Activated B cell treated with CpG ODN at 0.5 μM for 24 hours (primary cell): ENCODE measurements at regions not wholly inside any gene's neighbourhood (a gene's known extent, or its start where the extent isn't known, plus 50 kb on each side); places are given as distances from the start of the nearest gene placed in this dataset.

ENCODE experiments used
- ATAC-seq: fragments of 200-7000 bp; cut with Tn5 transposase; one replicate; pipeline ENCODE4 v1.10.0; 2021; ENCODE audit warnings: low read depth, mild to moderate bottlenecking, moderate library complexity
- CTCF ChIA-PET: fragments of 350-600 bp; sonication (Branson Sonifier 250); formaldehyde crosslinking; loops from one replicate; lab custom pipeline; 2021; ENCODE audit warnings: antibody characterized with exemption; lab: Charles Lee
- POLR2A ChIA-PET: fragments of 350-600 bp; sonication (Branson Sonifier 250); formaldehyde crosslinking; loops from one replicate; lab custom pipeline; 2021; ENCODE audit warnings: antibody characterized with exemption; lab: Charles Lee
- DNase-seq: peaks from one replicate; pipeline ENCODE4 v3.0.0; 2022
- H3K27ac Mint-ChIP-seq: one replicate; pipeline ENCODE4 v1.8.0; 2020; ENCODE audit warnings: mixed read lengths
- H3K27me3 Mint-ChIP-seq: one replicate; pipeline ENCODE4 v1.8.0; 2021; ENCODE audit warnings: mixed read lengths
- H3K36me3 Mint-ChIP-seq: one replicate; pipeline ENCODE4 v1.8.0; 2021; ENCODE audit warnings: low read depth, mixed read lengths
- H3K4me1 Mint-ChIP-seq: one replicate; pipeline ENCODE4 v1.8.0; 2021; ENCODE audit warnings: mixed read lengths
- H3K4me3 Mint-ChIP-seq: one replicate; pipeline ENCODE4 v1.8.0; 2020; ENCODE audit warnings: mild to moderate bottlenecking, mixed read lengths
- H3K9me3 Mint-ChIP-seq: one replicate; pipeline ENCODE4 v1.8.0; 2020; ENCODE audit warnings: mixed read lengths
- intact Hi-C: fragments of 100-400 bp; cut with micrococcal nuclease; formaldehyde crosslinking; loops from one replicate; pipeline ENCODE4 v1.15.1; 2024
- TF ChIP-seq, protein P1 (sequence below): fragments of 200-600 bp; IDR thresholded peaks from one replicate; pipeline ENCODE4 v1.8.0; 2022; ENCODE audit warnings: antibody characterized with exemption, mild to moderate bottlenecking

DNA sequence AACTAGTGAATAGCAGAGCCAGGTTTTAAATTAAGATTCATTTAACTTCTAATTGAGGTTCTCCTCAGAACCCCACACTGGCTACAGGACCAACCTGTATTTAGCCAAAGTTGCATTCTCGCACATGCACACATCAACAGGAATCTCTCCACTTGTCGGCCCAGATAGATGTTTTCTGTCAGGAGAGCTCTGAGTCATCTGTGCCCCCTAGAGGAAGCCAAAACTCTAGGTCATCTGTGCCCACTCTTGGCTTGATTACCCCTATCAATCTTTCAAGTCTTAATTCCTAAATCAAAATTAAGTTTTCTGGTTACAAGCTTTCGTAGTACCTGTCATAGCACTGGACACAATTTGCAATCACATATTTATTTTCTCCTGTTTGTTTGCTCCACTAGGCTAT, 104.9 kb upstream of the EOMES start:
- Mint-ChIP-seq H3K27me3 (no peaks in the 10 kb centered on the region), H3K27ac (no peak overlapping the region), H3K4me3 (no peak overlapping the region), H3K4me1 (no peaks in the 10 kb centered on the region), H3K9me3 (no peaks in the 10 kb centered on the region), H3K36me3 (no peaks in the 10 kb centered on the region)
- ChIA-PET CTCF (no interaction called here), POLR2A (no interaction called here)
- ATAC-seq (no peak), DNase-seq (no peak)
- intact Hi-C loops = no loop called here
- TF ChIP-seq, protein P1, sequence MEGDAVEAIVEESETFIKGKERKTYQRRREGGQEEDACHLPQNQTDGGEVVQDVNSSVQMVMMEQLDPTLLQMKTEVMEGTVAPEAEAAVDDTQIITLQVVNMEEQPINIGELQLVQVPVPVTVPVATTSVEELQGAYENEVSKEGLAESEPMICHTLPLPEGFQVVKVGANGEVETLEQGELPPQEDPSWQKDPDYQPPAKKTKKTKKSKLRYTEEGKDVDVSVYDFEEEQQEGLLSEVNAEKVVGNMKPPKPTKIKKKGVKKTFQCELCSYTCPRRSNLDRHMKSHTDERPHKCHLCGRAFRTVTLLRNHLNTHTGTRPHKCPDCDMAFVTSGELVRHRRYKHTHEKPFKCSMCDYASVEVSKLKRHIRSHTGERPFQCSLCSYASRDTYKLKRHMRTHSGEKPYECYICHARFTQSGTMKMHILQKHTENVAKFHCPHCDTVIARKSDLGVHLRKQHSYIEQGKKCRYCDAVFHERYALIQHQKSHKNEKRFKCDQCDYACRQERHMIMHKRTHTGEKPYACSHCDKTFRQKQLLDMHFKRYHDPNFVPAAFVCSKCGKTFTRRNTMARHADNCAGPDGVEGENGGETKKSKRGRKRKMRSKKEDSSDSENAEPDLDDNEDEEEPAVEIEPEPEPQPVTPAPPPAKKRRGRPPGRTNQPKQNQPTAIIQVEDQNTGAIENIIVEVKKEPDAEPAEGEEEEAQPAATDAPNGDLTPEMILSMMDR = no peak

DNA sequence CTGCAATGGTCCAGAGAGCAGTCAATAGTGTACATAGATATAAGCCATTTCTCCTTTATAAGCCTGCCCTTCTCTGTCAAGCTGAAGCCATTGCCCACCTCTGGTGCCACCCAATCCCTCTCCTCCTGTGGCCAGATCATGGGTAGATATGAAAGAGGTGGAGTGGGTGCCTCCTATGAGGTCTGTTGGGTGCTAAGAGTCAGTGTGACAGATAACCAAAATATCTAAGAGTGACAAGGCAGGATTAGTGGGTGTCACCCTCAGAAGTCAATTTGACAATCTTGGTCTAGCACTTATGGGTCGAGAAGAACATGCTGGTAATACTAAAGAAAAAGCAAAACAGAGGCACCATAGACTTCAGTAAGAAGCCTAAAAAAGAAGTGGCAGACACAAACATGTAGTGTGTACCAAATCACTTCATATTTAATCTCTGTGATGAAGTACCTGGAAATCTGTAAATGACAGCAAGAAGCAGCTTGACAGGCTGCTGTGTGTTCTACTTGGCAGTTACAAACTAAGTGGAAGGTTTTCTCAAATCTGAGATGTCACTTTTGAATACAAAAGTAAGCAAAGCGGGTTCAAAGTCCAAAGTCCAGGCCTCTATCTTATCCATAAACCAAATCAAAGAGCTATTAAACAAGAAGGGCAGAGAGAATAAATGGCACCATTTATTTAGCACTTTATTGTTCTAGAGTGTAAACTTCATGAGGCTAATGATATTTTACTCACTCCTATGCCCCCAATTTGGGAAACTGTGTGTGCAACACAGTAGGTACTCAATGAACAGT, 118.9 kb upstream of the EOMES start:
- ChIA-PET CTCF (no interaction called here), POLR2A (no interaction called here)
- TF ChIP-seq, protein P1 = no peak
- intact Hi-C loops = no loop called here
- ATAC-seq = no peak
- Mint-ChIP-seq H3K27me3 (no peaks in the 10 kb centered on the region), H3K27ac (no peak overlapping the region), H3K4me3 (no peak overlapping the region), H3K36me3 (no peaks in the 10 kb centered on the region), H3K9me3 (no peaks in the 10 kb centered on the region), H3K4me1 (no peaks in the 10 kb centered on the region)
- no peak for DNase-seq

DNA sequence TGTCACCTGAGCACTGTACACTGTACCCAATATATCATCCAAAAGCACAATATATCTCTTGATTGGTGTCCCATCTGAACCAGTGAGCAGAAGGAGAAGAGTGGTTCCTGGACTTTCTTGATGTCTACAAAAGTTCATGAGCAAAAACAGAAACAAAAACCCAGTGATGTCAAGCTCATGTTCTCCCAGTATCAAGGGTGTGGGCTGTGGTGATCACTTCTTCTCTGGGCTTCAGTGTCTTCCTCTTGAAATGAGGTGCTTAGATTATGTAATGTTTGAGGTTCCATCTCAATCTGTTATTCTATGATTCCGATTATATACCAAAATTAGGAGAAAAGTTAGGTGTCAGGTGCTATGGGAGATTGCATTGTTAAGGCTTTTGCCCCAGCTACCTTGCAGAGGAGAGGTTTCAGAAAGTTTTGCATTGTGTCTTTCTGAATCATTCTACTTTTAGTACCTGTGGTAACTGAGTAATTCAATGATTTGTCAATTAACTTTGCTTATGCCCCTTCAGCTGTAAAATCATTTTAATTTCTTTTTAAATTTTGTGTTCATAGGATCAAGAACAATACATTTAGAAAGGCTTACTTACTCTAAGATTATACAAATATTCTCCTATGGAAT, 122.0 kb upstream of the EOMES start:
- Mint-ChIP-seq H3K4me1 (no peaks in the 10 kb centered on the region), H3K36me3 (no peaks in the 10 kb centered on the region), H3K27me3 (peaks cover 3% of the 10 kb centered on the region), H3K9me3 (no peaks in the 10 kb centered on the region), H3K4me3 (no peak overlapping the region), H3K27ac (no peak overlapping the region)
- DNase-seq (no peak), ATAC-seq (no peak)
- ChIA-PET CTCF (no interaction called here), POLR2A (no interaction called here)
- TF ChIP-seq, protein P1 = no peak
- intact Hi-C loops = no loop called here

DNA sequence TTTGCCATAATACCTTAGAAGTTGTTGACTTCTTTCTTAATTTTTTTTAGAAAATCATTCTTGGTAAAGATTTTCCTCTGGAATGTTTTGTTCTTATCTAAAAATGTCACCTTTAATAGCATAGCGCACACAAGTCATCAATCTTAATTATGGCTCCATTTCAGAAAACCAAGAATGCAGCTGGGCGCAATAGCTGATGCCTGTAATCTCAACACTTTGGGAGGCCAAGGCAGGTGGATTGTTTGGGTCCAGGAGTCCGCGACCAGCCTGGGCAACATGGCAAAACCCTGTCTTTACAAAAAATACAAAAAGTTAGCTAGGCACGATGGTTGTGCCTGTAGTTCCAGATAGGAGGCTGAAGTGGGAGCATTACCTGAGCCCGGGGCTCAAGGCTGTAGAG, 125.6 kb upstream of the EOMES start:
- no peak overlapping the region for H3K27ac Mint-ChIP-seq
- H3K27me3 Mint-ChIP-seq = peaks cover 6% of the 10 kb centered on the region
- H3K9me3 Mint-ChIP-seq = peaks cover 7% of the 10 kb centered on the region
- intact Hi-C loops = no loop called here
- TF ChIP-seq, protein P1 = no peak
- no peaks in the 10 kb centered on the region for H3K4me1 Mint-ChIP-seq
- ATAC-seq = no peak
- DNase-seq = no peak
- ChIA-PET CTCF (no interaction called here), POLR2A (no interaction called here)
- no peaks in the 10 kb centered on the region for H3K36me3 Mint-ChIP-seq
- H3K4me3 Mint-ChIP-seq = no peak overlapping the region

DNA sequence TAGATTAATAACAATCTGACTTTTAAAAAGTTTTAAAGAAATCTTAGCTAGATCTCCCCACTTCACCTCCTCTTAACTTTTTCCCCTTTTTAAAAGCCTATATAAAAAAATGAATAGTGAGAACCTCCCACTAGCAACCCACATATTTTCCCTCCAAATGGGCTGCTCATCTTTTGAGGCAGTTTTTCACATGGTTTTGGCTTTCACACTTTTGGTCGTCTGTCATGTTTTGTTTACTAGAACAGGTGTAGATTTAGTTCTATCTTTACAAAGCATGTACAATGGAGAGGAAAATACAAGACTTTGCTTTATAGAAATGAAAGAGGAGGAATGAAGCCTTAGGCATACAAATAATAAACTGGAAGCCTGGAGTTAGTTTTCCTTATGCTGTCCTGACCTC, 126.7 kb upstream of the EOMES start:
- ChIA-PET POLR2A (no interaction called here), CTCF (no interaction called here)
- peaks cover 12% of the 10 kb centered on the region for H3K9me3 Mint-ChIP-seq
- DNase-seq = no peak
- no peaks in the 10 kb centered on the region for H3K36me3 Mint-ChIP-seq
- peaks cover 6% of the 10 kb centered on the region for H3K27me3 Mint-ChIP-seq
- H3K4me3 Mint-ChIP-seq = no peak overlapping the region
- intact Hi-C loops = no loop called here
- H3K4me1 Mint-ChIP-seq = no peaks in the 10 kb centered on the region
- no peak overlapping the region for H3K27ac Mint-ChIP-seq
- TF ChIP-seq, protein P1 = no peak
- no peak for ATAC-seq
